H9 (cell line): ENCODE measurements at regions not wholly inside any gene's neighbourhood (a gene's known extent, or its start where the extent isn't known, plus 50 kb on each side); places are given as distances from the start of the nearest gene placed in this dataset.

Source experiments
- DNase-seq: peaks from one replicate; pipeline ENCODE4 v3.0.0-alpha.2; 2017
- H2AFZ ChIP-seq: one replicate; pipeline ENCODE4 v1.6.1; 2013; ENCODE audit warnings: mild to moderate bottlenecking, low read length, control low read depth, moderate library complexity
- H2AK5ac ChIP-seq: 2 replicates; pipeline ENCODE4 v1.6.1; 2013; ENCODE audit warnings: low read length, control low read depth, mixed read lengths; ENCODE audit not compliant: insufficient read length
- H2BK120ac ChIP-seq: one replicate; pipeline ENCODE4 v1.6.1; 2013; ENCODE audit warnings: low read depth, mild to moderate bottlenecking, low read length, control low read depth, inconsistent platforms; ENCODE audit not compliant: poor library complexity, severe bottlenecking
- H2BK12ac ChIP-seq: 2 replicates; pipeline ENCODE4 v1.6.1; 2013; ENCODE audit warnings: low read length, control low read depth, mixed read lengths, low read depth; ENCODE audit not compliant: insufficient read length
- H2BK15ac ChIP-seq: 2 replicates; pipeline ENCODE4 v1.6.1; 2013; ENCODE audit warnings: low read depth, low read length, control low read depth
- H2BK20ac ChIP-seq: one replicate; pipeline ENCODE4 v1.6.1; 2013; ENCODE audit warnings: low read depth, mild to moderate bottlenecking, low read length, control low read depth, inconsistent platforms; ENCODE audit not compliant: poor library complexity, severe bottlenecking
- H2BK5ac ChIP-seq: 2 replicates; pipeline ENCODE4 v1.6.1; 2013; ENCODE audit warnings: low read length, control low read depth, mixed read lengths; ENCODE audit not compliant: insufficient read length
- H3K14ac ChIP-seq: 2 replicates; pipeline ENCODE4 v1.6.1; 2013; ENCODE audit warnings: low read length, control low read depth; ENCODE audit not compliant: insufficient read depth
- H3K18ac ChIP-seq: 2 replicates; pipeline ENCODE4 v1.6.1; 2013; ENCODE audit warnings: low read depth, mild to moderate bottlenecking, mixed read lengths, low read length, control low read depth; ENCODE audit not compliant: insufficient read length
- H3K23ac ChIP-seq: 2 replicates; pipeline ENCODE4 v1.6.1; 2013; ENCODE audit warnings: low read length, control low read depth, mixed read lengths, low read depth; ENCODE audit not compliant: insufficient read length
- H3K23me2 ChIP-seq: 2 replicates; pipeline ENCODE4 v1.6.1; 2013; ENCODE audit warnings: low read depth, mild to moderate bottlenecking, mixed read lengths, low read length, control low read depth; ENCODE audit not compliant: insufficient read length, poor library complexity, severe bottlenecking
- H3K27ac ChIP-seq: 2 replicates; pipeline ENCODE4 v1.5.1; 2013; ENCODE audit warnings: low read length, control low read depth, mixed read lengths, low read depth; ENCODE audit not compliant: insufficient read length
- H3K27me3 ChIP-seq: 2 replicates; pipeline ENCODE4 v1.6.1; 2013; ENCODE audit warnings: low read length, control low read depth, inconsistent platforms; ENCODE audit not compliant: insufficient read depth
- H3K4ac ChIP-seq: 2 replicates; pipeline ENCODE4 v1.6.1; 2013; ENCODE audit warnings: low read depth, mild to moderate bottlenecking, control low read depth, inconsistent platforms, low read length, moderate library complexity
- H3K4me1 ChIP-seq: 2 replicates; pipeline ENCODE4 v1.6.1; 2013; ENCODE audit warnings: low read length, control low read depth, inconsistent platforms; ENCODE audit not compliant: insufficient read depth
- H3K4me2 ChIP-seq: 2 replicates; pipeline ENCODE4 v1.6.1; 2013; ENCODE audit warnings: low read length, control low read depth, mixed read lengths; ENCODE audit not compliant: insufficient read length, insufficient read depth
- H3K56ac ChIP-seq: 2 replicates; pipeline ENCODE4 v1.6.1; 2013; ENCODE audit warnings: low read depth, mild to moderate bottlenecking, mixed read lengths, low read length, control low read depth; ENCODE audit not compliant: insufficient read length
- H3K79me1 ChIP-seq: 2 replicates; pipeline ENCODE4 v1.6.1; 2013; ENCODE audit warnings: low read depth, mild to moderate bottlenecking, moderate library complexity, low read length, control low read depth, inconsistent platforms; ENCODE audit not compliant: insufficient read depth, poor library complexity, severe bottlenecking
- H3K79me2 ChIP-seq: 2 replicates; pipeline ENCODE4 v1.6.1; 2013; ENCODE audit warnings: low read length, control low read depth, inconsistent platforms; ENCODE audit not compliant: insufficient read depth
- H3K9ac ChIP-seq: 2 replicates; pipeline ENCODE4 v1.6.1; 2013; ENCODE audit warnings: low read length, control low read depth, mixed read lengths; ENCODE audit not compliant: insufficient read length; ENCODE audit errors: extremely low read depth
- H3K9me3 ChIP-seq: one replicate; pipeline ENCODE4 v1.6.1; 2013; ENCODE audit warnings: low read depth, low read length, inconsistent platforms; ENCODE audit not compliant: control insufficient read depth
- H3T11ph ChIP-seq: one replicate; pipeline ENCODE4 v1.6.1; 2013; ENCODE audit warnings: mild to moderate bottlenecking, low read length, control low read depth, inconsistent platforms
- H4K20me1 ChIP-seq: one replicate; pipeline ENCODE4 v1.6.1; 2013; ENCODE audit not compliant: control insufficient read depth, insufficient read length, insufficient read depth
- H4K5ac ChIP-seq: 2 replicates; pipeline ENCODE4 v1.6.1; 2013; ENCODE audit warnings: low read depth, mild to moderate bottlenecking, mixed read lengths, low read length, control low read depth; ENCODE audit not compliant: insufficient read length
- H4K8ac ChIP-seq: replicated peaks from 2 replicates; pipeline ENCODE4 v1.6.1; 2013; ENCODE audit warnings: low read length, control low read depth, mixed read lengths, low read depth; ENCODE audit not compliant: insufficient read length
- H4K91ac ChIP-seq: 2 replicates; pipeline ENCODE4 v1.6.1; 2013; ENCODE audit warnings: low read depth, mild to moderate bottlenecking, moderate library complexity, mixed read lengths, low read length, control low read depth; ENCODE audit not compliant: insufficient read length
- H3K27ac Mint-ChIP-seq, 3 experiments: 2 replicates in 2 of 3; 3 replicates in 1 of 3; pipeline ENCODE4 v1.8.0; 2020 to 2021; ENCODE audit warnings: mixed read lengths in 3 of 3, mild to moderate bottlenecking in 1 of 3, moderate library complexity in 1 of 3
- H3K27me3 Mint-ChIP-seq: 2 replicates; pipeline ENCODE4 v1.8.0; 2021; ENCODE audit warnings: low read depth, mild to moderate bottlenecking, moderate library complexity, mixed read lengths
- H3K36me3 Mint-ChIP-seq, 3 experiments: 2 replicates in 2 of 3; 3 replicates in 1 of 3; pipeline ENCODE4 v1.8.0; 2020 to 2021; ENCODE audit warnings: low read depth in 3 of 3, mixed read lengths in 3 of 3; ENCODE audit not compliant: insufficient read depth in 1 of 3
- H3K4me1 Mint-ChIP-seq, 2 experiments: 2 replicates each; pipeline ENCODE4 v1.8.0; 2020; ENCODE audit warnings: mixed read lengths in 2 of 2
- H3K4me3 Mint-ChIP-seq, 2 experiments: 2 replicates in 1 of 2; 3 replicates in 1 of 2; pipeline ENCODE4 v1.8.0; 2020 to 2021; ENCODE audit warnings: mild to moderate bottlenecking in 2 of 2, mixed read lengths in 2 of 2, moderate library complexity in 1 of 2
- H3K9me3 Mint-ChIP-seq, 2 experiments: 2 replicates in 1 of 2; 3 replicates in 1 of 2; pipeline ENCODE4 v1.8.0; 2020; ENCODE audit warnings: mild to moderate bottlenecking in 2 of 2, mixed read lengths in 2 of 2, moderate library complexity in 1 of 2
- CTCF ChIP-seq: fragments of 200-600 bp; sonication (generic); conservative IDR thresholded peaks from 3 replicates; pipeline ENCODE4 v1.8.0; 2021; ENCODE audit warnings: antibody characterized with exemption, mild to moderate bottlenecking
- WGBS: extraction: QIAGEN DNeasy Blood & Tissue Kit; methylation state at CpG from one replicate; pipeline ENCODE4 v1.1.7; 2013; ENCODE audit warnings: missing lambda C conversion rate, low lambda C conversion rate, mixed read lengths; ENCODE audit not compliant: insufficient read length; ENCODE audit errors: extremely low coverage; 5-methylcytosine and 5-hydroxymethylcytosine counted together

GRCh38 chr3:80564391-80564790 is 796.6 kb upstream of the ROBO1 start:
- no peak overlapping the region for H2BK120ac ChIP-seq
- H2BK5ac ChIP-seq = no peak overlapping the region
- H3K56ac ChIP-seq = no peak overlapping the region
- H2AK5ac ChIP-seq = no peak overlapping the region
- Mint-ChIP-seq H3K27ac (no peak overlapping the region), H3K4me3 (no peak overlapping the region), H3K9me3 (no peaks in the 10 kb centered on the region), H3K4me1 (no peaks in the 10 kb centered on the region), H3K36me3 (no peaks in the 10 kb centered on the region), H3K27me3 (no peaks in the 10 kb centered on the region)
- H3K23ac ChIP-seq = no peak overlapping the region
- H4K8ac ChIP-seq = no peak overlapping the region
- no peaks in the 10 kb centered on the region for H3K27me3 ChIP-seq
- TF ChIP-seq CTCF = no peak
- no peak overlapping the region for H4K91ac ChIP-seq
- no peak overlapping the region for H3T11ph ChIP-seq
- no peak for DNase-seq
- H3K27ac ChIP-seq = no peak overlapping the region
- WGBS = no CpG with 5 or more reads among the region's 2 CpGs
- H2BK20ac ChIP-seq = no peak overlapping the region
- no peaks in the 10 kb centered on the region for H3K23me2 ChIP-seq
- no peak overlapping the region for H3K4ac ChIP-seq
- no peak overlapping the region for H3K18ac ChIP-seq
- no peak overlapping the region for H2BK12ac ChIP-seq
- H3K9me3 ChIP-seq = no peaks in the 10 kb centered on the region
- no peak overlapping the region for H3K9ac ChIP-seq
- no peaks in the 10 kb centered on the region for H3K79me2 ChIP-seq
- H3K14ac ChIP-seq = no peak overlapping the region
- no peaks in the 10 kb centered on the region for H3K79me1 ChIP-seq
- no peaks in the 10 kb centered on the region for H4K20me1 ChIP-seq
- H4K5ac ChIP-seq = no peak overlapping the region
- no peak overlapping the region for H2AFZ ChIP-seq
- H2BK15ac ChIP-seq = no peak overlapping the region
- no peaks in the 10 kb centered on the region for H3K4me1 ChIP-seq
- H3K4me2 ChIP-seq = no peak overlapping the region
